Brain microvascular endothelial cell (primary cell): ENCODE measurements at regions not wholly inside any gene's neighbourhood (a gene's known extent, or its start where the extent isn't known, plus 50 kb on each side); places are given as distances from the start of the nearest gene placed in this dataset.
"Not testable (repeated sequence)": the region's sequence is repeated elsewhere in the genome, so short reads cannot be mapped to it uniquely, and the experiment has no call there.

Experiments
- DNase-seq: peaks from one replicate; pipeline ENCODE4 v3.0.0-alpha.2; 2020
- H3K27ac ChIP-seq: fragments of 250-450 bp; sonication (Bioruptor Pico); 2 replicates; pipeline ENCODE4 v1.5.1; 2020; ENCODE audit warnings: mild to moderate bottlenecking, moderate library complexity
- H3K27me3 ChIP-seq: fragments of 250-450 bp; sonication (Bioruptor Pico); replicated peaks from 2 replicates; pipeline ENCODE4 v1.5.1; 2020; ENCODE audit warnings: mild to moderate bottlenecking
- H3K36me3 ChIP-seq: fragments of 250-450 bp; sonication (Bioruptor Pico); replicated peaks from 2 replicates; pipeline ENCODE4 v1.5.1; 2020; ENCODE audit warnings: mild to moderate bottlenecking
- H3K4me3 ChIP-seq: 2 replicates; pipeline ENCODE4 v1.5.1; 2011; ENCODE audit warnings: low read depth, mild to moderate bottlenecking, control low read depth, low read length, moderate library complexity
- in situ Hi-C: cut with HindIII; loops from 2 replicates; pipeline ENCODE4 v1.10.0; 2017; ENCODE audit warnings: low sequenced_read_pairs, low pct_ligation_motif_present
- TF ChIP-seq, protein P1 (sequence below): IDR thresholded peaks from 2 replicates; pipeline ENCODE4 v1.5.1; 2011; ENCODE audit warnings: low read depth, mild to moderate bottlenecking, moderate library complexity, low read length, control low read depth, inconsistent platforms; ENCODE audit errors: missing control alignments

DNA sequence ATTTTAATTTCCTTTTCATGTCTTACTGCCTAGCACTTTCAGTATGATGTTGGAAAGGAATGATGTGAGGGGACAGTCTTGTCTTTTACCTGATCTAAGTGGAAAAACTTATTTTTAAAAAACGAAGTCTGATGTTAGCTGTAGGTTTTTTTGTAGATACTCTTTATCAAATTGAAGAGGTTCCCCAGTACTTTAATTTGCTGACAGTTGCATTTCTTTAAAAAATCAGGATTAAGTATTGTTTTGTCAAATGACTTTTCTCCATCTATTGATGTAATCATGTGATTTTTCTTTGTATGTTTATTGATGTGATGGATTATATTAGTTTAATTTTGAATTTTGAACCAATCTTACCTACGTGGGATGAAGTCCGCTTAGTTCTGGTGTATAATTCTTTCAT, 568.4 kb upstream of the AGA start:
- Histone ChIP-seq H3K27ac (no peak overlapping the region), H3K4me3 (no peak overlapping the region), H3K36me3 (no peaks in the 10 kb centered on the region), H3K27me3 (no peaks in the 10 kb centered on the region)
- in situ Hi-C loops, result no loop called here
- DNase-seq, result no peak
- TF ChIP-seq, protein P1, sequence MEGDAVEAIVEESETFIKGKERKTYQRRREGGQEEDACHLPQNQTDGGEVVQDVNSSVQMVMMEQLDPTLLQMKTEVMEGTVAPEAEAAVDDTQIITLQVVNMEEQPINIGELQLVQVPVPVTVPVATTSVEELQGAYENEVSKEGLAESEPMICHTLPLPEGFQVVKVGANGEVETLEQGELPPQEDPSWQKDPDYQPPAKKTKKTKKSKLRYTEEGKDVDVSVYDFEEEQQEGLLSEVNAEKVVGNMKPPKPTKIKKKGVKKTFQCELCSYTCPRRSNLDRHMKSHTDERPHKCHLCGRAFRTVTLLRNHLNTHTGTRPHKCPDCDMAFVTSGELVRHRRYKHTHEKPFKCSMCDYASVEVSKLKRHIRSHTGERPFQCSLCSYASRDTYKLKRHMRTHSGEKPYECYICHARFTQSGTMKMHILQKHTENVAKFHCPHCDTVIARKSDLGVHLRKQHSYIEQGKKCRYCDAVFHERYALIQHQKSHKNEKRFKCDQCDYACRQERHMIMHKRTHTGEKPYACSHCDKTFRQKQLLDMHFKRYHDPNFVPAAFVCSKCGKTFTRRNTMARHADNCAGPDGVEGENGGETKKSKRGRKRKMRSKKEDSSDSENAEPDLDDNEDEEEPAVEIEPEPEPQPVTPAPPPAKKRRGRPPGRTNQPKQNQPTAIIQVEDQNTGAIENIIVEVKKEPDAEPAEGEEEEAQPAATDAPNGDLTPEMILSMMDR, result no peak

DNA sequence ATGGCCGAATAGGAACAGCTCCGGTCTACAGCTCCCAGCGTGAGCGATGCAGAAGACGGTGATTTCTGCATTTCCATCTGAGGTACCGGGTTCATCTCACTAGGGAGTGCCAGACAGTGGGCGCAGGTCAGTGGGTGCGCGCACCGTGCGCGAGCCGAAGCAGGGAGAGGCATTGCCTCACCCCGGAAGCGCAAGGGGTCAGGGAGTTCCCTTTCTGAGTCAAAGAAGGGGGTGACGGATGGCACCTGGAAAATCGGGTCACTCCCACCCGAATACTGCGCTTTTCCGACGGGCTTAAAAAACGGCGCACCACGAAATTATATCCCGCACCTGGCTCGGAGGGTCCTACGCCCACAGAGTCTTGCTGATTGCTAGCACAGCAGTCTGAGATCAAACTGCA, 572.8 kb upstream of the AGA start:
- H3K27me3 ChIP-seq, H3K4me3 ChIP-seq, H3K36me3 ChIP-seq, in situ Hi-C loops, DNase-seq, H3K27ac ChIP-seq: not testable (repeated sequence)

DNA sequence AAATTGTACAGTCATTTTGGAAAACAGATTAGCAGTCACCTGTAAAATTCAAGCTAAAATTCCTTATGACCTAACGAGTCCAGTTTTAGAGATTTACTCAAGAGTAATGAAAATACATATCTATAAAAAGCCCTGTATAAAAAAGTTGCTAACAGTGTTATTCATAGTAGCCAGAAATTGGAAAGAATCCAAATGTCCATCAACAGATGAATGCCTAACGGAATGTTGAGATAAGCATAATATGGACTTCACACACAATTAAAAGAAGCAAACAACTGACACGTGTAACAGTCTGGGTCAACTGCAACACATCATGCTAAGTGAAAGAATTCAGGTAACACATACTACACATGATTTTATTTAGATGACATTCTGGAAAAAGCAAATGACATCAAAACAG, 584.8 kb upstream of the AGA start:
- in situ Hi-C loops, result no loop called here
- Histone ChIP-seq H3K27ac (no peak overlapping the region), H3K27me3 (no peaks in the 10 kb centered on the region), H3K4me3 (no peak overlapping the region), H3K36me3 (no peaks in the 10 kb centered on the region)
- TF ChIP-seq, protein P1, result no peak
- no peak for DNase-seq

DNA sequence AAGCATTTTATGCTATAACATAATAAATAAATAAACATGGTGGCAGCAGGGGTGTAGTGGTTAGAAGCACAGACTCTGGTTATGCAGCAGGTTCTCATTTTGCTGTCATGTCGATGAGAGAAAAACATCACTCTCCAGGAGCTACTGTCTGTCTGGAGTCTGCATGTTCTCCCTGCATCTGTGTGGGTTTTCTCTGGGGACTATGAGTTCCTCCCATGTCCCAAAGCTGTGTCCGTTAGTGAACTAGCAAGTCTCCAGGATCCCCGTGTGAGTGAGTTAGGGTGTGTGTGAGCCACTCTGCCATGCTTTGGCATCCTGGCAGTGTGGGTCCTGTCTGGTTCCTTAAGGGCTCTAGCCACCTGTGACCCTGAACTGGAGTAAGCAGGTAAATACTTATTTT, 585.6 kb upstream of the AGA start:
- no peak for DNase-seq
- H3K27me3 ChIP-seq, result no peaks in the 10 kb centered on the region

DNA sequence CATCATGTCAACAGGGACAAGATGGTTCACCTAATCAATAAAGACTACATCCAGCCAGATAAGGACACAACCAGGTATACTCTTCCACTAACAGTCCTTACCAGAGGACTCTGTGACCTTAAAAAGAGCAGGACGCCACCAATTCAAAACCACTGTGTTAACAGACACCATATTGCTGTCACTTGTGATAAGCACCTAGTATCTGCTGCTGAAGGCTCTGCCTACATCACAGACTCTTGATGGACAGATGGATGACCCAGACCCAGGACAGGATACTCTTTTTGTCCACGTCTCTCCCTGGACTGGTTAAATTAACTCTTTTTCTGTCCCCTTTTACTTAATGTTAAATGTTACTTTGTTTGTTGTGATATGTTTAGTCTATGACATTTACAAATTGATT, 586.2 kb upstream of the AGA start:
- DNase-seq, result no peak
- H3K4me3 ChIP-seq, result no peak overlapping the region
- H3K36me3 ChIP-seq, result no peaks in the 10 kb centered on the region
- H3K27me3 ChIP-seq, result no peaks in the 10 kb centered on the region
- TF ChIP-seq, protein P1, result no peak
- H3K27ac ChIP-seq, result no peak overlapping the region
- in situ Hi-C loops, result no loop called here

More for the DNA sequence above, 585.6 kb upstream of the AGA start:
- H3K36me3 ChIP-seq, result no peaks in the 10 kb centered on the region
- H3K27ac ChIP-seq, result no peak overlapping the region
- no peak overlapping the region for H3K4me3 ChIP-seq
- in situ Hi-C loops, result no loop called here
- TF ChIP-seq, protein P1, result no peak

DNA sequence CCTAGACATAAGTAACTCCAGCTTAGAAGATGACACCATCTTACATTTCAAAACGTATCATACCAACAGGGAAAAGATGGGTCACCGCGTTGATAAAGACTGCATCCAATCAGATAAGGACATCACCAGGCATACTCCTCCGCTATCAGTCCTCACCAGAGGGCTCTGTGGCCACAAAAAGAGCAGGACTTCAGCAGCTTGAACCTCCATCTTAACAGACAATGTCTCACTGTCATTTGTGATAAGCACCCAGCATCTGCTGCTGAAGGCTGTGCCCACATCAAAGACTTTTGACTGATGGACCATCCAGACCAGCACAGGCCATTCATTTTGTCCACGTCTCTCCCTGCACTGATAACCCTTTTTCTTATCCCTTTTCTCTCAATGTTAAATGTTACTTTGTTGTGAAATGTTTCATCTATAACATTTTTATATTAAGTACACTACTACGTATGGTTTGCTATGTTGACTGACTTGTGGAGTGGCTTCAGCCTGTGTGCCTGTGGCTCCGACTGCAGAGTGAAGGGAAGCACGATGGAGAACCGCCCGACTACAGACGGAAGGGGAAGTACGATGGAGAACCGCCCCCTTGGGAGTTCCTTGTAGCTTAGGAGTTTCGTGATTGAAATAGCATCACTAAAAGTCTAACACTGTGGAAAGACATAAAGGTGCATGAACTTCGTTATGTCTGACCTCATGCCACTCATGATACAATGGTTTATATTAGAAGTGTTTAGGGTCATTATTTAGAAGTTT, 595.4 kb upstream of the AGA start:
- no peak overlapping the region for H3K27ac ChIP-seq
- TF ChIP-seq, protein P1, result no peak
- in situ Hi-C loops, result no loop called here
- no peaks in the 10 kb centered on the region for H3K36me3 ChIP-seq
- no peaks in the 10 kb centered on the region for H3K27me3 ChIP-seq
- DNase-seq, result no peak
- no peak overlapping the region for H3K4me3 ChIP-seq
